ENCODE measurements at regions not wholly inside any gene's neighbourhood (a gene's known extent, or its start where the extent isn't known, plus 50 kb on each side); places are given as distances from the start of the nearest gene placed in this dataset.

- no peak for DNase-seq
These were observed 502.9 kb downstream of the CD83 start for GRCh38 chr6:14620522-14620921.

- DNase-seq = no peak
These were observed 503.9 kb downstream of the CD83 start for GRCh38 chr6:14621518-14621917.

GRCh38 chr6:14622085-14622484 lies 504.5 kb downstream of the CD83 start:
- DNase-seq = no peak

- DNase-seq = no peak
These were observed 505.4 kb downstream of the CD83 start for GRCh38 chr6:14622909-14623505.

GRCh38 chr6:14625173-14625895 lies 507.8 kb downstream of the CD83 start:
- no peak for DNase-seq

GRCh38 chr6:14626556-14626955 lies 509.0 kb downstream of the CD83 start:
- DNase-seq = no peak

GRCh38 chr6:14630016-14630415 lies 512.4 kb downstream of the CD83 start:
- DNase-seq = no peak

- no peak for DNase-seq
These were observed 515.9 kb downstream of the CD83 start for GRCh38 chr6:14633479-14633878.

GRCh38 chr6:14634072-14634471 lies 516.5 kb downstream of the CD83 start:
- no peak for DNase-seq

- peak; percentile 27 for DNase-seq
These were observed 517.6 kb downstream of the CD83 start for GRCh38 chr6:14635195-14635594.

- DNase-seq = no peak
These were observed 518.5 kb downstream of the CD83 start for GRCh38 chr6:14635934-14636591.

- no peak for DNase-seq
These were observed 520.9 kb downstream of the CD83 start for GRCh38 chr6:14638435-14638905.

- DNase-seq = no peak
These were observed 521.6 kb downstream of the CD83 start for GRCh38 chr6:14638906-14639761.

GRCh38 chr6:14639983-14640599 lies 522.5 kb downstream of the CD83 start:
- no peak for DNase-seq

GRCh38 chr6:14640631-14641030 lies 523.1 kb downstream of the CD83 start:
- no peak for DNase-seq

- no peak for DNase-seq
These were observed 524.0 kb downstream of the CD83 start for GRCh38 chr6:14641423-14642135.

GRCh38 chr6:14642136-14642505 lies 524.5 kb downstream of the CD83 start:
- no peak for DNase-seq

- no peak for DNase-seq
These were observed 525.3 kb downstream of the CD83 start for GRCh38 chr6:14642842-14643241.

- no peak for DNase-seq
These were observed 526.8 kb downstream of the CD83 start for GRCh38 chr6:14644381-14644780.

- DNase-seq = no peak
These were observed 527.6 kb downstream of the CD83 start for GRCh38 chr6:14645221-14645620.

GRCh38 chr6:14645841-14646240 lies 528.3 kb downstream of the CD83 start:
- no peak for DNase-seq

- DNase-seq = no peak
These were observed 528.8 kb downstream of the CD83 start for GRCh38 chr6:14646371-14646770.

Data from stimulated activated CD4-positive, alpha-beta T cell treated with anti-CD3 and anti-CD28 coated beads, Interleukin-1b, Interleukin-23, amount 100 ng/mL, for 48 hours (primary cell).